GM23338 (cell line): ENCODE measurements at regions not wholly inside any gene's neighbourhood (a gene's known extent, or its start where the extent isn't known, plus 50 kb on each side); places are given as distances from the start of the nearest gene placed in this dataset.

Experiments used
- ATAC-seq: fragments of 200-7000 bp; cut with Tn5 transposase; 3 replicates; pipeline ENCODE4 v1.9.1; 2020
- DNase-seq: peaks from one replicate; pipeline ENCODE4 v3.0.0-alpha.2; 2015; ENCODE audit warnings: low spot score
- H2AFZ ChIP-seq: fragments of 200-600 bp; sonication (generic); 2 replicates; pipeline ENCODE4 v1.8.0; 2016; ENCODE audit warnings: antibody characterized with exemption, mild to moderate bottlenecking, moderate library complexity
- H3F3A ChIP-seq: fragments of 200-600 bp; sonication (generic); replicated peaks from 2 replicates; pipeline ENCODE4 v1.8.0; 2017; ENCODE audit warnings: antibody characterized with exemption, mixed run types, low read depth
- H3K27ac ChIP-seq: fragments of 200-600 bp; sonication (generic); 2 replicates; pipeline ENCODE4 v1.6.1; 2016; ENCODE audit warnings: low read depth
- H3K27me3 ChIP-seq: fragments of 200-600 bp; sonication (generic); 2 replicates; pipeline ENCODE4 v1.8.0; 2016; ENCODE audit warnings: mild to moderate bottlenecking, mixed run types, moderate library complexity; ENCODE audit not compliant: insufficient read depth
- H3K36me3 ChIP-seq: fragments of 200-600 bp; sonication (generic); 2 replicates; pipeline ENCODE4 v1.8.0; 2016; ENCODE audit warnings: mild to moderate bottlenecking; ENCODE audit not compliant: insufficient read depth
- H3K4me1 ChIP-seq: fragments of 200-600 bp; sonication (generic); 2 replicates; pipeline ENCODE4 v1.8.0; 2016; ENCODE audit warnings: mild to moderate bottlenecking, moderate library complexity; ENCODE audit not compliant: insufficient read depth
- H3K4me2 ChIP-seq: fragments of 200-600 bp; sonication (generic); 2 replicates; pipeline ENCODE4 v1.7.1; 2017; ENCODE audit warnings: mixed run types
- H3K4me3 ChIP-seq: fragments of 200-600 bp; sonication (generic); 2 replicates; pipeline ENCODE4 v1.6.1; 2016; ENCODE audit warnings: mixed run types
- H3K79me2 ChIP-seq: fragments of 200-600 bp; sonication (generic); replicated peaks from 2 replicates; pipeline ENCODE4 v1.8.0; 2017; ENCODE audit warnings: mild to moderate bottlenecking; ENCODE audit not compliant: insufficient read depth
- H3K9me2 ChIP-seq: fragments of 200-600 bp; sonication (generic); 2 replicates; pipeline ENCODE4 v1.8.0; 2017; ENCODE audit not compliant: insufficient read depth
- H4K20me1 ChIP-seq: fragments of 200-600 bp; sonication (generic); replicated peaks from 2 replicates; pipeline ENCODE4 v1.8.0; 2017; ENCODE audit warnings: mild to moderate bottlenecking; ENCODE audit not compliant: insufficient read depth
- H3K27ac Mint-ChIP-seq: 2 replicates; pipeline ENCODE4 v1.8.0; 2020; ENCODE audit warnings: inconsistent platforms, mild to moderate bottlenecking, moderate library complexity, mixed read lengths
- H3K27me3 Mint-ChIP-seq: 3 replicates; pipeline ENCODE4 v1.8.0; 2022; ENCODE audit warnings: low read depth, mild to moderate bottlenecking, moderate library complexity, mixed read lengths, inconsistent platforms; ENCODE audit not compliant: insufficient read depth, poor library complexity
- H3K36me3 Mint-ChIP-seq: 3 replicates; pipeline ENCODE4 v1.8.0; 2021; ENCODE audit warnings: low read depth, mild to moderate bottlenecking, inconsistent platforms, moderate library complexity, mixed read lengths
- H3K4me1 Mint-ChIP-seq: 3 replicates; pipeline ENCODE4 v1.8.0; 2020; ENCODE audit warnings: mild to moderate bottlenecking, inconsistent platforms, mixed read lengths
- H3K4me3 Mint-ChIP-seq: 3 replicates; pipeline ENCODE4 v1.8.0; 2021; ENCODE audit warnings: moderate library complexity, mild to moderate bottlenecking, inconsistent platforms, mixed read lengths
- H3K9me3 Mint-ChIP-seq: 3 replicates; pipeline ENCODE4 v1.8.0; 2020; ENCODE audit warnings: moderate library complexity, mild to moderate bottlenecking, inconsistent platforms, mixed read lengths
- CREB1 ChIP-seq: fragments of 250-450 bp; sonication (Bioruptor Pico); IDR thresholded peaks from 2 replicates; pipeline ENCODE4 v1.5.0; 2020; ENCODE audit warnings: low read depth, mild to moderate bottlenecking, moderate library complexity
- EZH2phosphoT487 ChIP-seq: fragments of 200-600 bp; sonication (generic); IDR thresholded peaks from one replicate; pipeline ENCODE4 v1.8.1; 2018; ENCODE audit warnings: antibody characterized with exemption; ENCODE audit not compliant: unreplicated experiment
- JUNB ChIP-seq: IDR thresholded peaks from one replicate; pipeline ENCODE4 v1.6.1; 2016; ENCODE audit warnings: antibody characterized with exemption; ENCODE audit not compliant: unreplicated experiment
- NANOG ChIP-seq: IDR thresholded peaks from 2 replicates; pipeline ENCODE4 v1.6.1; 2016; ENCODE audit warnings: antibody characterized with exemption, borderline replicate concordance
- POLR2AphosphoS5 ChIP-seq: IDR thresholded peaks from 2 replicates; pipeline ENCODE4 v1.6.1; 2016; ENCODE audit warnings: antibody characterized with exemption, low read depth
- STAT1 ChIP-seq: IDR thresholded peaks from one replicate; pipeline ENCODE4 v1.6.1; 2016; ENCODE audit warnings: antibody characterized with exemption; ENCODE audit not compliant: unreplicated experiment
- ZNF114 ChIP-seq: fragments of 250-450 bp; sonication (Bioruptor Pico); IDR thresholded peaks from 2 replicates; pipeline ENCODE4 v1.5.0; 2020; ENCODE audit warnings: mild to moderate bottlenecking, moderate library complexity
- ZNF331 ChIP-seq: fragments of 250-450 bp; sonication (Bioruptor Pico); IDR thresholded peaks from 2 replicates; pipeline ENCODE4 v1.5.0; 2020; ENCODE audit warnings: low read depth, mild to moderate bottlenecking, moderate library complexity
- TF ChIP-seq, protein P1 (sequence below), 2 experiments: fragments of 200-600 bp in 1 of 2; sonication (generic) in 1 of 2; conservative IDR thresholded peaks; 2 replicates each; pipeline versions ENCODE4 v1.5.1 to v1.6.1; 2016 to 2017; ENCODE audit warnings: antibody characterized with exemption in 2 of 2, low read depth in 2 of 2, mild to moderate bottlenecking in 2 of 2, moderate library complexity in 1 of 2
- TF ChIP-seq, protein P2 (sequence below): fragments of 250-450 bp; sonication (Bioruptor Pico); IDR thresholded peaks from 2 replicates; pipeline ENCODE4 v1.5.0; 2020; ENCODE audit warnings: mild to moderate bottlenecking, moderate library complexity

DNA sequence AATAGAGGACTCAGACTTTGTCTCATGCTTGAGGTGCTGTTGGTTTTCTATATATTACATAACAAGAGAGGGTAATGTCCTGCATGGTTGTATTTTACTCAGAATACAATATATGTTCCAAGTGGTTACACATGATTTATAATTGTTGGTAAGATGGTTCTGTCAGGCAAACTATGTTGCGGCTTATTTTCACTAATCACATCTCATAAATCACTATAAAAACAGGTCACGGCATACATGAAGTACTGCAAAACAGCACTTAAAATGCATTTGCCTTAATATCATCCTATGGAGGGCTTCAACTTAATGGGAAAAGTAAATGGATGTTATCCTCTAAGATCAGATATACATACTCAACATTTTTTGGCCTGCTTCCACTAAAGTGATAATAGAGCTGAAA is 246.0 kb upstream of the ARSJ start:
- H3K4me3 ChIP-seq: no peak overlapping the region
- H3K9me2 ChIP-seq: no peaks in the 10 kb centered on the region; the same call in 1 of the 2 replicates
- H3K4me1 ChIP-seq: 0 out of 2 replicates have a peak, but pooled peaks cover 4% of the 10 kb centered on the region
- H3K36me3 Mint-ChIP-seq: no peaks in the 10 kb centered on the region
- no peaks in the 10 kb centered on the region for H3F3A ChIP-seq
- TF ChIP-seq JUNB (no peak), ZNF331 (no peak), ZNF114 (CRISPR knock-in tag) (no peak), NANOG (no peak), EZH2phosphoT487 (no peak), POLR2AphosphoS5 (no peak), STAT1 (no peak), CREB1 (CRISPR knock-in tag) (no peak)
- TF ChIP-seq, protein P1, sequence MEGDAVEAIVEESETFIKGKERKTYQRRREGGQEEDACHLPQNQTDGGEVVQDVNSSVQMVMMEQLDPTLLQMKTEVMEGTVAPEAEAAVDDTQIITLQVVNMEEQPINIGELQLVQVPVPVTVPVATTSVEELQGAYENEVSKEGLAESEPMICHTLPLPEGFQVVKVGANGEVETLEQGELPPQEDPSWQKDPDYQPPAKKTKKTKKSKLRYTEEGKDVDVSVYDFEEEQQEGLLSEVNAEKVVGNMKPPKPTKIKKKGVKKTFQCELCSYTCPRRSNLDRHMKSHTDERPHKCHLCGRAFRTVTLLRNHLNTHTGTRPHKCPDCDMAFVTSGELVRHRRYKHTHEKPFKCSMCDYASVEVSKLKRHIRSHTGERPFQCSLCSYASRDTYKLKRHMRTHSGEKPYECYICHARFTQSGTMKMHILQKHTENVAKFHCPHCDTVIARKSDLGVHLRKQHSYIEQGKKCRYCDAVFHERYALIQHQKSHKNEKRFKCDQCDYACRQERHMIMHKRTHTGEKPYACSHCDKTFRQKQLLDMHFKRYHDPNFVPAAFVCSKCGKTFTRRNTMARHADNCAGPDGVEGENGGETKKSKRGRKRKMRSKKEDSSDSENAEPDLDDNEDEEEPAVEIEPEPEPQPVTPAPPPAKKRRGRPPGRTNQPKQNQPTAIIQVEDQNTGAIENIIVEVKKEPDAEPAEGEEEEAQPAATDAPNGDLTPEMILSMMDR (conservative IDR thresholded peaks at IDR 0.05; ENCODE audit: low read depth in 2 of 2): no peak
- TF ChIP-seq, protein P2, sequence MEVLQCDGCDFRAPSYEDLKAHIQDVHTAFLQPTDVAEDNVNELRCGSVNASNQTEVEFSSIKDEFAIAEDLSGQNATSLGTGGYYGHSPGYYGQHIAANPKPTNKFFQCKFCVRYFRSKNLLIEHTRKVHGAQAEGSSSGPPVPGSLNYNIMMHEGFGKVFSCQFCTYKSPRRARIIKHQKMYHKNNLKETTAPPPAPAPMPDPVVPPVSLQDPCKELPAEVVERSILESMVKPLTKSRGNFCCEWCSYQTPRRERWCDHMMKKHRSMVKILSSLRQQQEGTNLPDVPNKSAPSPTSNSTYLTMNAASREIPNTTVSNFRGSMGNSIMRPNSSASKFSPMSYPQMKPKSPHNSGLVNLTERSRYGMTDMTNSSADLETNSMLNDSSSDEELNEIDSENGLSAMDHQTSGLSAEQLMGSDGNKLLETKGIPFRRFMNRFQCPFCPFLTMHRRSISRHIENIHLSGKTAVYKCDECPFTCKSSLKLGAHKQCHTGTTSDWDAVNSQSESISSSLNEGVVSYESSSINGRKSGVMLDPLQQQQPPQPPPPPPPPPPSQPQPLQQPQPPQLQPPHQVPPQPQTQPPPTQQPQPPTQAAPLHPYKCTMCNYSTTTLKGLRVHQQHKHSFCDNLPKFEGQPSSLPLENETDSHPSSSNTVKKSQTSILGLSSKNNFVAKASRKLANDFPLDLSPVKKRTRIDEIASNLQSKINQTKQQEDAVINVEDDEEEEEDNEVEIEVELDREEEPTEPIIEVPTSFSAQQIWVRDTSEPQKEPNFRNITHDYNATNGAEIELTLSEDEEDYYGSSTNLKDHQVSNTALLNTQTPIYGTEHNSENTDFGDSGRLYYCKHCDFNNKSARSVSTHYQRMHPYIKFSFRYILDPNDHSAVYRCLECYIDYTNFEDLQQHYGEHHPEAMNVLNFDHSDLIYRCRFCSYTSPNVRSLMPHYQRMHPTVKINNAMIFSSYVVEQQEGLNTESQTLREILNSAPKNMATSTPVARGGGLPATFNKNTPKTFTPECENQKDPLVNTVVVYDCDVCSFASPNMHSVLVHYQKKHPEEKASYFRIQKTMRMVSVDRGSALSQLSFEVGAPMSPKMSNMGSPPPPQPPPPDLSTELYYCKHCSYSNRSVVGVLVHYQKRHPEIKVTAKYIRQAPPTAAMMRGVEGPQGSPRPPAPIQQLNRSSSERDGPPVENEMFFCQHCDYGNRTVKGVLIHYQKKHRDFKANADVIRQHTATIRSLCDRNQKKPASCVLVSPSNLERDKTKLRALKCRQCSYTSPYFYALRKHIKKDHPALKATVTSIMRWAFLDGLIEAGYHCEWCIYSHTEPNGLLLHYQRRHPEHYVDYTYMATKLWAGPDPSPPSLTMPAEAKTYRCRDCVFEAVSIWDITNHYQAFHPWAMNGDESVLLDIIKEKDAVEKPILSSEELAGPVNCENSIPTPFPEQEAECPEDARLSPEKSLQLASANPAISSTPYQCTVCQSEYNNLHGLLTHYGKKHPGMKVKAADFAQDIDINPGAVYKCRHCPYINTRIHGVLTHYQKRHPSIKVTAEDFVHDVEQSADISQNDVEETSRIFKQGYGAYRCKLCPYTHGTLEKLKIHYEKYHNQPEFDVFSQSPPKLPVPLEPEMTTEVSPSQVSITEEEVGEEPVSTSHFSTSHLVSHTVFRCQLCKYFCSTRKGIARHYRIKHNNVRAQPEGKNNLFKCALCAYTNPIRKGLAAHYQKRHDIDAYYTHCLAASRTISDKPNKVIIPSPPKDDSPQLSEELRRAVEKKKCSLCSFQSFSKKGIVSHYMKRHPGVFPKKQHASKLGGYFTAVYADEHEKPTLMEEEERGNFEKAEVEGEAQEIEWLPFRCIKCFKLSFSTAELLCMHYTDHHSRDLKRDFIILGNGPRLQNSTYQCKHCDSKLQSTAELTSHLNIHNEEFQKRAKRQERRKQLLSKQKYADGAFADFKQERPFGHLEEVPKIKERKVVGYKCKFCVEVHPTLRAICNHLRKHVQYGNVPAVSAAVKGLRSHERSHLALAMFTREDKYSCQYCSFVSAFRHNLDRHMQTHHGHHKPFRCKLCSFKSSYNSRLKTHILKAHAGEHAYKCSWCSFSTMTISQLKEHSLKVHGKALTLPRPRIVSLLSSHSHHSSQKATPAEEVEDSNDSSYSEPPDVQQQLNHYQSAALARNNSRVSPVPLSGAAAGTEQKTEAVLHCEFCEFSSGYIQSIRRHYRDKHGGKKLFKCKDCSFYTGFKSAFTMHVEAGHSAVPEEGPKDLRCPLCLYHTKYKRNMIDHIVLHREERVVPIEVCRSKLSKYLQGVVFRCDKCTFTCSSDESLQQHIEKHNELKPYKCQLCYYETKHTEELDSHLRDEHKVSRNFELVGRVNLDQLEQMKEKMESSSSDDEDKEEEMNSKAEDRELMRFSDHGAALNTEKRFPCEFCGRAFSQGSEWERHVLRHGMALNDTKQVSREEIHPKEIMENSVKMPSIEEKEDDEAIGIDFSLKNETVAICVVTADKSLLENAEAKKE (CRISPR knock-in tag): no peak
- ATAC-seq (no peak), DNase-seq (no peak)
- H2AFZ ChIP-seq: no peak overlapping the region
- H3K36me3 ChIP-seq: no peaks in the 10 kb centered on the region
- H3K27me3 Mint-ChIP-seq: no peaks in the 10 kb centered on the region
- H3K27me3 ChIP-seq: no peaks in the 10 kb centered on the region
- no peak overlapping the region for H3K4me3 Mint-ChIP-seq
- no peak overlapping the region for H3K27ac Mint-ChIP-seq
- H3K27ac ChIP-seq: no peak overlapping the region
- no peaks in the 10 kb centered on the region for H3K79me2 ChIP-seq
- no peak overlapping the region for H3K4me2 ChIP-seq
- H3K9me3 Mint-ChIP-seq: no peaks in the 10 kb centered on the region
- H3K4me1 Mint-ChIP-seq: peaks cover 8% of the 10 kb centered on the region; the same call in 2 of the 3 replicates
- H4K20me1 ChIP-seq: no peaks in the 10 kb centered on the region
